ENCODE measurements at regions not wholly inside any gene's neighbourhood (a gene's known extent, or its start where the extent isn't known, plus 50 kb on each side); places are given as distances from the start of the nearest gene placed in this dataset.

- TF ChIP-seq EZH2 (IDR thresholded peaks at IDR 0.05) (no peak), CTCF (IDR thresholded peaks at IDR 0.05) (no peak), EZH2phosphoT487 (IDR thresholded peaks at IDR 0.05) (no peak)
Observed at GRCh38 chr6:140440223-140440835, 1065.9 kb upstream of the CITED2 start.
